GM21367 (cell line): ENCODE measurements at regions not wholly inside any gene's neighbourhood (a gene's known extent, or its start where the extent isn't known, plus 50 kb on each side); places are given as distances from the start of the nearest gene placed in this dataset.
"Not testable (repeated sequence)": the region's sequence is repeated elsewhere in the genome, so short reads cannot be mapped to it uniquely, and the experiment has no call there.

Source experiments
- ATAC-seq: cut with Tn5 transposase; IDR thresholded peaks from one replicate; pipeline ENCODE4 v1.9.1; 2021; ENCODE audit not compliant: unreplicated experiment

- not testable (repeated sequence) for ATAC-seq
Measured at GRCh38 chr4:82301390-82301789, 72.4 kb downstream of the HNRNPD start.

GRCh38 chr4:82293304-82293703, 80.5 kb downstream of the HNRNPD start:
- peak; percentile 100 for ATAC-seq

GRCh38 chr4:82287720-82288119, 86.1 kb downstream of the HNRNPD start:
- ATAC-seq: no peak

- peak; percentile 100 for ATAC-seq
Measured at GRCh38 chr4:82284858-82285805, 88.7 kb downstream of the HNRNPD start.

GRCh38 chr4:82284475-82284857, 89.3 kb downstream of the HNRNPD start:
- no peak for ATAC-seq

- ATAC-seq: no peak
Measured at GRCh38 chr4:82282875-82283274, 90.9 kb downstream of the HNRNPD start.

- ATAC-seq: not testable (repeated sequence)
Measured at GRCh38 chr4:82279550-82279949, 94.2 kb downstream of the HNRNPD start.

- ATAC-seq: no peak
Measured at GRCh38 chr4:82276332-82276640, 97.5 kb downstream of the HNRNPD start.

- ATAC-seq: no peak
Measured at GRCh38 chr4:82275431-82276331, 98.1 kb downstream of the HNRNPD start.

GRCh38 chr4:82274700-82275099, 99.1 kb downstream of the HNRNPD start:
- ATAC-seq: not testable (repeated sequence)

GRCh38 chr4:82272523-82272922, 101.3 kb downstream of the HNRNPD start:
- ATAC-seq: not testable (repeated sequence)

- not testable (repeated sequence) for ATAC-seq
Measured at GRCh38 chr4:82271915-82272480, 101.8 kb downstream of the HNRNPD start.

GRCh38 chr4:82268826-82269193, 105.0 kb downstream of the HNRNPD start:
- no peak for ATAC-seq

GRCh38 chr4:82268050-82268825, 105.6 kb downstream of the HNRNPD start:
- ATAC-seq: peak; percentile 93

- no peak for ATAC-seq
Measured at GRCh38 chr4:82267506-82267905, 106.3 kb downstream of the HNRNPD start.

GRCh38 chr4:82266345-82266744, 107.4 kb downstream of the HNRNPD start:
- no peak for ATAC-seq

- no peak for ATAC-seq
Measured at GRCh38 chr4:82261084-82261483, 112.7 kb downstream of the HNRNPD start.

- ATAC-seq: no peak
Measured at GRCh38 chr4:82260632-82261031, 113.2 kb downstream of the HNRNPD start.

- no peak for ATAC-seq
Measured at GRCh38 chr4:82256718-82257117, 117.1 kb downstream of the HNRNPD start.

- ATAC-seq: no peak
Measured at GRCh38 chr4:82255657-82256056, 118.1 kb downstream of the HNRNPD start.
